ENCODE measurements at regions not wholly inside any gene's neighbourhood (a gene's known extent, or its start where the extent isn't known, plus 50 kb on each side); places are given as distances from the start of the nearest gene placed in this dataset.

DNA sequence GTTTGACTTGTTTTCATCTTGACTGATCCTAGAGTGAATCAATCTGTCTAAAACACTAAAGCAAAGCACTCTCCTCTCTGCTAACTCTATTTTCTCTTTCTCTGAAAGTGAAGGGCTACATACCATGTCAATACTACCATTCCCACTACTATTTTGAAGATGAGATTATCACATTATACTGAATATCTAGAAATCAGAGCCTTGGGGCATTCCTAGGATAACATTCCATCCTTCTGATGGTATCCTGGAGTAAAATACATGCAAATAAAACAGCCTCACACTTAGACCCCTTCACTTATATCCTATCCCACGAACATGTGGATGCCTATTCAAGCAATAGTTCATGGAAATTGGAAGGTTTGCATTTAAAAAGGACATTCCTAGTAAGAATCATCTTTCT lies 309.3 kb upstream of the ACTBL2 start (continued):
- TF ChIP-seq NRF1 (IDR thresholded peaks at IDR 0.05; ENCODE audit: low read depth, low read length) (no peak), FOSL1 (IDR thresholded peaks at IDR 0.05; ENCODE audit: insufficient read depth, low read depth, low read length) (no peak), JUN (IDR thresholded peaks at IDR 0.05; ENCODE audit: low read depth, low read length) (no peak), MAFK (IDR thresholded peaks at IDR 0.05; ENCODE audit: low read depth, low read length) (no peak)

Measured in H1 (cell line).